Neural cell (in vitro differentiated cells): ENCODE measurements at regions not wholly inside any gene's neighbourhood (a gene's known extent, or its start where the extent isn't known, plus 50 kb on each side); places are given as distances from the start of the nearest gene placed in this dataset.

ENCODE experiments used
- CTCF ChIP-seq: fragments of 450-650 bp; IDR thresholded peaks from 2 replicates; pipeline ENCODE4 v1.5.1; 2014; ENCODE audit warnings: antibody characterized with exemption, mild to moderate bottlenecking, moderate library complexity; ENCODE audit not compliant: poor library complexity, severe bottlenecking
- EP300 ChIP-seq: fragments of 450-650 bp; conservative IDR thresholded peaks from 2 replicates; pipeline ENCODE4 v1.6.1; 2014; ENCODE audit warnings: antibody characterized with exemption, mild to moderate bottlenecking, moderate library complexity; ENCODE audit not compliant: poor library complexity, severe bottlenecking
- EZH2 ChIP-seq: fragments of 200-600, 300-800 bp; shearing (Covaris generic), sonication (generic); IDR thresholded peaks from 2 replicates; pipeline ENCODE4 v1.6.1; 2014; ENCODE audit warnings: antibody characterized with exemption, low read length, borderline replicate concordance, mild to moderate bottlenecking; ENCODE audit not compliant: insufficient read depth, poor library complexity, severe bottlenecking
- MXI1 ChIP-seq: fragments of 450-650 bp; conservative IDR thresholded peaks from 2 replicates; pipeline ENCODE4 v1.6.1; 2014; ENCODE audit warnings: antibody characterized with exemption, mild to moderate bottlenecking; ENCODE audit not compliant: poor library complexity, severe bottlenecking
- POLR2AphosphoS5 ChIP-seq: IDR thresholded peaks from 2 replicates; pipeline ENCODE4 v1.6.1; 2012
- RAD21 ChIP-seq: fragments of 450-650 bp; conservative IDR thresholded peaks from 2 replicates; pipeline ENCODE4 v1.6.1; 2014; ENCODE audit warnings: antibody characterized with exemption, mild to moderate bottlenecking, moderate library complexity
- REST ChIP-seq: IDR thresholded peaks from 2 replicates; pipeline ENCODE4 v1.6.1; 2012; ENCODE audit warnings: borderline replicate concordance
- SMC3 ChIP-seq: fragments of 450-650 bp; conservative IDR thresholded peaks from 2 replicates; pipeline ENCODE4 v1.6.1; 2014; ENCODE audit warnings: antibody characterized with exemption, mild to moderate bottlenecking, moderate library complexity; ENCODE audit not compliant: poor library complexity
- TAF1 ChIP-seq: IDR thresholded peaks from 2 replicates; pipeline ENCODE4 v1.6.1; 2012; ENCODE audit warnings: low read depth

- no peak for TF ChIP-seq POLR2AphosphoS5
- no peak for TF ChIP-seq MXI1
- TF ChIP-seq EZH2, result no peak
- no peak for TF ChIP-seq CTCF
- TF ChIP-seq REST, result no peak
- TF ChIP-seq RAD21, result no peak
- no peak for TF ChIP-seq EP300
- TF ChIP-seq SMC3, result no peak
- no peak for TF ChIP-seq TAF1
These were observed 613.2 kb upstream of the COBL start for GRCh38 chr7:51929818-51930217.
